ENCODE measurements at regions not wholly inside any gene's neighbourhood (a gene's known extent, or its start where the extent isn't known, plus 50 kb on each side); places are given as distances from the start of the nearest gene placed in this dataset.

DNA sequence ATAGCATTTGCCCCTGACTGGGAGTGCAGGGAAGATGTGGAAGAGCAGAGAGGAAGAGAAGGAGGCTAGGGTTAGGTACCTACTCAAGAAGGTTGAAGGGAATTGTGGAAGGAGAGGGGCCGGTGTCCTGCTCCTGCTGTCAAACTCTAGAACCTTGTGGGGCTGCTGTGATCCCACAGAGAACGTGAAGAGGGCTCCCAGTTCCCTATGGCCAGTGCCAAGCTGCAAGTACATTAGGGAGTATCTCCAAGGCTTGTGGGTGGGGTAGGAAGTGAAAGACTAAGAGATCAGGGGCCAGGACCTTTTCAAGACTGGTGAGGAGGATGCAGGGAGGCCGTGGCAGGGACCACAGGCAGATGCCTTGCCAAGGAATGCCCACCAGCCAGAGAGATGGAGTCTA is 263.4 kb downstream of the CDH26 start:
- BruUV-seq (replicated peaks), result no TSS peak
- Histone ChIP-seq H3K27ac (ENCODE audit: low read length) (no peak overlapping the region), H3K27me3 (ENCODE audit: control insufficient read depth, insufficient read depth, low read length) (0 out of 2 replicates have a peak, but pooled peaks cover 7% of the 10 kb centered on the region), H3K9me3 (ENCODE audit: control insufficient read depth, insufficient read depth, low read depth, low read length) (no peaks in the 10 kb centered on the region), H3K36me3 (ENCODE audit: control insufficient read depth, insufficient read depth, low read length) (no peaks in the 10 kb centered on the region), H3K4me3 (ENCODE audit: low read depth in 2 of 2, low read length in 2 of 2) (no peak overlapping the region), H3K4me1 (ENCODE audit: control insufficient read depth, insufficient read depth, low read length) (no peaks in the 10 kb centered on the region)
- ChIA-PET CTCF (no interaction called here), POLR2A (no interaction called here)
- ATAC-seq (no peak), DNase-seq (ENCODE audit: low read depth, low spot score) (no peak)
- intact Hi-C loops (cut with micrococcal nuclease; ENCODE audit: unreplicated experiment), result no loop called here
- in situ Hi-C loops (cut with HindIII; ENCODE audit: low pct_unique_long_range_greater_than_20kb, low sequenced_read_pairs), result no loop called here
- TF ChIP-seq TCF7L2 (IDR thresholded peaks at IDR 0.05; ENCODE audit: low read depth, low read length), result no peak

- no peaks in the 10 kb centered on the region for H3K9me3 ChIP-seq (ENCODE audit: control insufficient read depth, insufficient read depth, low read depth, low read length)
- H3K27ac ChIP-seq (ENCODE audit: low read length), result no peak overlapping the region
- H3K36me3 ChIP-seq (ENCODE audit: control insufficient read depth, insufficient read depth, low read length), result no peaks in the 10 kb centered on the region
- no peak overlapping the region for H3K4me3 ChIP-seq (ENCODE audit: low read depth in 2 of 2, low read length in 2 of 2)
- no peaks in the 10 kb centered on the region for H3K4me1 ChIP-seq (ENCODE audit: control insufficient read depth, insufficient read depth, low read length)
- no peak for DNase-seq (ENCODE audit: low read depth, low spot score)
- intact Hi-C loops (cut with micrococcal nuclease; ENCODE audit: unreplicated experiment) (no loop called here), in situ Hi-C loops (cut with HindIII; ENCODE audit: low pct_unique_long_range_greater_than_20kb, low sequenced_read_pairs) (no loop called here)
- 0 out of 2 replicates have a peak, but pooled peaks cover 7% of the 10 kb centered on the region for H3K27me3 ChIP-seq (ENCODE audit: control insufficient read depth, insufficient read depth, low read length)
- ChIA-PET CTCF (interaction anchor here (0.6 to 0.7 kb wide), 3 partner anchors 173 to 894 kb away, joined by 3 to 5 read pairs (median 3); no protein-coding TSS in a partner anchor), POLR2A (no interaction called here)
- BruUV-seq (replicated peaks), result no TSS peak
- TF ChIP-seq REST (IDR thresholded peaks at IDR 0.05; ENCODE audit: insufficient read depth in 1 of 2, low read depth in 2 of 2, low read length in 1 of 2), result no peak
- no peak for TF ChIP-seq SIN3A (IDR thresholded peaks at IDR 0.05; ENCODE audit: borderline replicate concordance, insufficient read depth, low read depth, low read length)
- no peak for TF ChIP-seq POLR2AphosphoS5 (IDR thresholded peaks at IDR 0.05; ENCODE audit: low read depth, low read length)
- TF ChIP-seq TCF7L2 (IDR thresholded peaks at IDR 0.05; ENCODE audit: low read depth, low read length), result no peak
- TF ChIP-seq, protein P1, sequence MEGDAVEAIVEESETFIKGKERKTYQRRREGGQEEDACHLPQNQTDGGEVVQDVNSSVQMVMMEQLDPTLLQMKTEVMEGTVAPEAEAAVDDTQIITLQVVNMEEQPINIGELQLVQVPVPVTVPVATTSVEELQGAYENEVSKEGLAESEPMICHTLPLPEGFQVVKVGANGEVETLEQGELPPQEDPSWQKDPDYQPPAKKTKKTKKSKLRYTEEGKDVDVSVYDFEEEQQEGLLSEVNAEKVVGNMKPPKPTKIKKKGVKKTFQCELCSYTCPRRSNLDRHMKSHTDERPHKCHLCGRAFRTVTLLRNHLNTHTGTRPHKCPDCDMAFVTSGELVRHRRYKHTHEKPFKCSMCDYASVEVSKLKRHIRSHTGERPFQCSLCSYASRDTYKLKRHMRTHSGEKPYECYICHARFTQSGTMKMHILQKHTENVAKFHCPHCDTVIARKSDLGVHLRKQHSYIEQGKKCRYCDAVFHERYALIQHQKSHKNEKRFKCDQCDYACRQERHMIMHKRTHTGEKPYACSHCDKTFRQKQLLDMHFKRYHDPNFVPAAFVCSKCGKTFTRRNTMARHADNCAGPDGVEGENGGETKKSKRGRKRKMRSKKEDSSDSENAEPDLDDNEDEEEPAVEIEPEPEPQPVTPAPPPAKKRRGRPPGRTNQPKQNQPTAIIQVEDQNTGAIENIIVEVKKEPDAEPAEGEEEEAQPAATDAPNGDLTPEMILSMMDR (IDR thresholded peaks at IDR 0.05), result no peak
- no peak for ATAC-seq
Measured at GRCh38 chr20:60222497-60222896, 264.3 kb downstream of the CDH26 start.

DNA sequence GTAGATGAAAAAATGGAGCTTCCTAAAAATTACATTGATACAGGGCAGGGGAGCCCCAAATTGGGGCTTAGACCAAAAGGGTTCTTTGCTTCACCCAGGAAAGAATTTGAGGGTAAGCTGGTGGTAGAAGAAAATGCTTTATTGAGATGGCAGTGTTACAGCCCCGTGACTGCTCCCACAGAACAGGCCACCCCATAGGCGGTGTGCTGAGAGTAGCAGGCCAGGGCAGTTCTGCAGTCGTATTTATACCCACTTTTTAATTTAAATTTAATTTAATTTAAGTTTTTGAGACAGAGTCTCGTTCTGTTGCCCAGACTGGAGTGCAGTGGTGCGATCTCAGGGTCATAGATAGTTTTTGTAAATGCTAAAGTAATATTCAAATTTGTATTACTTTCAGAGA is 265.0 kb downstream of the CDH26 start:
- in situ Hi-C loops (cut with HindIII; ENCODE audit: low pct_unique_long_range_greater_than_20kb, low sequenced_read_pairs), result no loop called here
- ChIA-PET POLR2A (no interaction called here), CTCF (interaction anchor here (0.6 kb wide), 1 partner anchor 680 kb away, joined by 3 read pairs; no protein-coding TSS in a partner anchor)
- H3K27me3 ChIP-seq (ENCODE audit: control insufficient read depth, insufficient read depth, low read length), result 0 out of 2 replicates have a peak, but pooled peaks cover 7% of the 10 kb centered on the region
- BruUV-seq (replicated peaks), result no TSS peak
- intact Hi-C loops (cut with micrococcal nuclease; ENCODE audit: unreplicated experiment), result no loop called here
- H3K4me3 ChIP-seq (ENCODE audit: low read depth in 2 of 2, low read length in 2 of 2), result no peak overlapping the region
- H3K27ac ChIP-seq (ENCODE audit: low read length), result no peak overlapping the region
- no peaks in the 10 kb centered on the region for H3K4me1 ChIP-seq (ENCODE audit: control insufficient read depth, insufficient read depth, low read length)
- no peaks in the 10 kb centered on the region for H3K36me3 ChIP-seq (ENCODE audit: control insufficient read depth, insufficient read depth, low read length)
- no peak for DNase-seq (ENCODE audit: low read depth, low spot score)
- no peak for ATAC-seq
- H3K9me3 ChIP-seq (ENCODE audit: control insufficient read depth, insufficient read depth, low read depth, low read length), result no peaks in the 10 kb centered on the region
- TF ChIP-seq REST (IDR thresholded peaks at IDR 0.05; ENCODE audit: insufficient read depth in 1 of 2, low read depth in 2 of 2, low read length in 1 of 2), result no peak
- TF ChIP-seq TCF7L2 (IDR thresholded peaks at IDR 0.05; ENCODE audit: low read depth, low read length), result no peak
- TF ChIP-seq SIN3A (IDR thresholded peaks at IDR 0.05; ENCODE audit: borderline replicate concordance, insufficient read depth, low read depth, low read length), result no peak
- TF ChIP-seq POLR2AphosphoS5 (IDR thresholded peaks at IDR 0.05; ENCODE audit: low read depth, low read length), result no peak
- TF ChIP-seq, protein P1 (IDR thresholded peaks at IDR 0.05), result no peak

Measured in Panc1 (cell line).